ENCODE measurements at regions not wholly inside any gene's neighbourhood (a gene's known extent, or its start where the extent isn't known, plus 50 kb on each side); places are given as distances from the start of the nearest gene placed in this dataset.

DNA sequence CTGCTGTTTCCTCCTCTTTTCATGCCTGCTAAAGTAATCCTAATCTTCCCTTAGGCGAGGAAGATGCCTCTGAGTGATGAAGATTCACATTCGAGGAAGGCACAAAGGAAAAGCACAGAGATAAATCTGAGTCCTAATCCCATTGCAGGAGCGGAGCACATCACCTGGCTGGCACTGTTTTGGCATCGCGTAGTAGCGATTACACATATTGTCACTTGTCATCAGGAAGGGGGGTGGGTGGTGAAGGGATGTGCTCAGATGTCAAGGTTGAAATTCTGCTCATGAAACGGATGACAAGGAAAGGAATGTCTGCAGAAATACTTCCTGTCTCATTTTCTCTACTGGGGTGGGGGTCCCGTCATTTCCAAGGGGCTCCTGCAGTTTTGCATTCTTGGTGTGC, 363.1 kb upstream of the EEF2KMT start:
- DNase-seq (ENCODE audit: extremely low read depth, low read depth): no peak
- TF ChIP-seq, protein P1, sequence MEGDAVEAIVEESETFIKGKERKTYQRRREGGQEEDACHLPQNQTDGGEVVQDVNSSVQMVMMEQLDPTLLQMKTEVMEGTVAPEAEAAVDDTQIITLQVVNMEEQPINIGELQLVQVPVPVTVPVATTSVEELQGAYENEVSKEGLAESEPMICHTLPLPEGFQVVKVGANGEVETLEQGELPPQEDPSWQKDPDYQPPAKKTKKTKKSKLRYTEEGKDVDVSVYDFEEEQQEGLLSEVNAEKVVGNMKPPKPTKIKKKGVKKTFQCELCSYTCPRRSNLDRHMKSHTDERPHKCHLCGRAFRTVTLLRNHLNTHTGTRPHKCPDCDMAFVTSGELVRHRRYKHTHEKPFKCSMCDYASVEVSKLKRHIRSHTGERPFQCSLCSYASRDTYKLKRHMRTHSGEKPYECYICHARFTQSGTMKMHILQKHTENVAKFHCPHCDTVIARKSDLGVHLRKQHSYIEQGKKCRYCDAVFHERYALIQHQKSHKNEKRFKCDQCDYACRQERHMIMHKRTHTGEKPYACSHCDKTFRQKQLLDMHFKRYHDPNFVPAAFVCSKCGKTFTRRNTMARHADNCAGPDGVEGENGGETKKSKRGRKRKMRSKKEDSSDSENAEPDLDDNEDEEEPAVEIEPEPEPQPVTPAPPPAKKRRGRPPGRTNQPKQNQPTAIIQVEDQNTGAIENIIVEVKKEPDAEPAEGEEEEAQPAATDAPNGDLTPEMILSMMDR (IDR thresholded peaks at IDR 0.05; ENCODE audit: low read depth, low read length): no peak

DNA sequence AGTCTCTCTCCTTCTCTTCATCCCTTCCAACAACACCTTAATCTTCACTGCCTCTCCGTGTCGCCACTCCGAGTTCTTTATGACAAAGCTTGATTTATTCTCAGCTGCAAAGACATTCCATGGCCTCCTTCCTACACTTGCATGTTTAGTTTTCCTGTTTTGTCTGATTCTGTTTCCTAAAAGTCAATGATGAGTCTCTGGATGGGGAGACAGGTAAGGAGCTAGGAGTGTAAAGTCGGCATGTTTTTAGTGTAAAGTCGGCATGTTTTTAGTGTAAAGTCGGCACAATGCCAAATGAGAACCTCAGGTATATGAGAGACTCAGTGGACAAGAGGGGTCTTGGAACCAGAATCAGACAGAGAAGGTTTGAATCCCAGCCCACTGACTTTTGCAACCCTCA, 362.3 kb upstream of the EEF2KMT start:
- TF ChIP-seq, protein P1 (IDR thresholded peaks at IDR 0.05; ENCODE audit: low read depth, low read length): no peak
- DNase-seq (ENCODE audit: extremely low read depth, low read depth): no peak

DNA sequence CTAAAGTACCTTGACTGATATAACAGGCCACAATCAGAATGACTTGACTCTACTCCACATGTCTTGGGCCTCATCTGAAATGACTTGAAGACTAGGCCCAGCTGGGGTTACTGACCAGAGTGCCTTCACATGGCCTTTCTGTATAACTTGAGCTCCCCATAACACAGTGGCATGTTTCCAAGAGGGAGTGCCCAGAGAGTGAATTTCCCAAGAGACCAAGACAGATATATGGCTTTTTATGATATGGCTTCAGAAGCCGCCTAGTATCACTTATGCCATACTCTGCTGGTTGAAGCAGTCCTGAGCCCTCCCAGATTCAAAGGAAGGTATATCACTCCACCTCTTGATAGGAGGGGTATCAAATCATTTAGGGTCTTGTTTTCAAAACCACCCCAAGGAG, 357.5 kb upstream of the EEF2KMT start:
- TF ChIP-seq, protein P1 (IDR thresholded peaks at IDR 0.05; ENCODE audit: low read depth, low read length): no peak
- no peak for DNase-seq (ENCODE audit: extremely low read depth, low read depth)

DNA sequence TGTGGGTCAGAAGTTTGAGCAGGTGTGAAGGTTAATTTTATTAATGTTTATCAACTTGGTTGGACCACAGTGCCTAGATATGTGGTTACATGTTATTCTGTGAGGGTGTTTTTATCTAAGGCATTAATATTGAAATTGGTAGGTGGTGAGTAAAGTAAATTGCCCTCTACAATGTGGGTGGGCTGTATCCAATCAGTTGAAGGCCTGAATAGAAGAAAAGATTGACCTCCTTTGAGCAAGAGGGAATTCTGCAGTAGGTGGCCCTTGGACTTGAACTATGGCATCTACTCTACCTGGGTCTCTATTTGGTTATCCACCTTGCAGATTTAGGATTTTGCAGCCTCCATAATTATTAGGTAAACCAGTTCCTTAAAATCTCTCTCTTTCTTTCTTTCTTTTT, 356.8 kb upstream of the EEF2KMT start:
- TF ChIP-seq, protein P1 (IDR thresholded peaks at IDR 0.05; ENCODE audit: low read depth, low read length): no peak
- no peak for DNase-seq (ENCODE audit: extremely low read depth, low read depth)

DNA sequence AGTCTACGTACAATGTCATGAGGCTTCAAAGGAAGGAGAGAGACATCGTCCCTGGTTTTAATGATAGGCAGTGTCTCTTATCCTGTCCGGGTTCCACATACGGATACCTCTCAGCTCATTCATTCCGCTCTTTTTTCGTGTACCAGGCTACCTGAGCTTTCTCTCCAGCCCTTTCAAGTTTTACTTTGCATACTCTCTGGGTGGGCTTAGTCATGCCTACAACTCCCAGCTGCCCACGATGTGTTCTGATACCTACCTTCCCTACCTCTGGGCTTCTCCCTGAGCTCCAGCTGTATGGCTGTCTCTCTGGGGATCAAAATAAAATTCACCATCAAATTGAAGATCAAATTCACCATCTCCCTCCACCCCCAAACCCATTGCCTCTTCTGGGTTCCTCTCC, 354.0 kb upstream of the EEF2KMT start:
- DNase-seq (ENCODE audit: extremely low read depth, low read depth): no peak
- TF ChIP-seq, protein P1 (IDR thresholded peaks at IDR 0.05; ENCODE audit: low read depth, low read length): no peak

DNA sequence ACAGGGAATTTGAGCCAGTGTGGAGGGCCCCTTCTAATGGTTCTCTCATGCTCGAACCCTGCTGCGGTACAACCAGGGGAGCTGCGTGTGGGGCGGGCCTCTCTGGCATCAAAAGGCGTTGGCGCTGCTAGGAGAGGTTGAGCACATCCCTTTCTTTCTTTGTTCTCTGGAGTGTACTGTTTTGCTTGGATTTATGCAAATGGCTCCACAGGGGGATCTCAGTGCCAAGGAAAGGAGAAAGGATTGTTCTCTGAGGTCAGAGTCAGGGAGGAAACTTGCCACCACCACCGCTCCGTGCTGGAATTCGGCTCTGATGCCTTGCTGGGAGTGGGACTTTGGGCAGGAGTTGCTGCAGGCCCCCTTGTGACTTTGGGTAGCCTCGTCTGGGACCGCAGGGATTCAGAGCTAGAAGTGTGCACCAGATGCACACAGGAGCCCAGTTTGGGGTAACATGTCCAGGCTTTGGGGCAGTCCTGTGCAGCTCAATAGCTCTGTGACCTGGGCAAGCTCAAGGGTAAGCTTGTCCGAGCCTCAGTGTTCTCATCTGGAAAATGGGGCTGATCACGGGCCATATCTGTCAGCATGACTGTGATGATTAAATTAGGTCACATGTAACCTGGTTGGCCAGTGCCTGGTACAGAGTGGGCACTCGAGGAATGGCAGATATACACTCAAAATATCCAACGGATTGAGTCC, 353.0 kb upstream of the EEF2KMT start:
- TF ChIP-seq, protein P1 (IDR thresholded peaks at IDR 0.05; ENCODE audit: low read depth, low read length): no peak
- DNase-seq (ENCODE audit: extremely low read depth, low read depth): no peak

DNA sequence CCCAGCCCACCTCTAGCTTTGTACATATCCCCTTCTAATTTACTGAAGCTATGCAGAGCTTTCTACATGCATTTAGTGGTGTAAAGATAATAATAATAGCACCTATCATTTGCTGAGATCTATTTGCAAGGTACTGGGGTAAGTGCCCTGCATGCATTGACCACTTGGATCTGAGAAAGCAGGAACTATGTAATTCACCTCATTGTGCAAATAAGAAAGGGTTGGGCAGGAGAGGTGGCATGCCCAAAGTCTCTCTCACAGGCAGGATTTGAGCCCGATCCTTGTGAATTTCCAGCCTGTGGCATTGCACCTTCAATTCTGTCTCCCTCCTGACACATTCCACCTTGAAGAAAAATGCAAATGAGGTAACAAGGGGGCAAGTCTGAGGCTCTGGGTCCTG, 352.3 kb upstream of the EEF2KMT start:
- TF ChIP-seq, protein P1 (IDR thresholded peaks at IDR 0.05; ENCODE audit: low read depth, low read length): no peak
- no peak for DNase-seq (ENCODE audit: extremely low read depth, low read depth)
